ENCODE measurements at regions not wholly inside any gene's neighbourhood (a gene's known extent, or its start where the extent isn't known, plus 50 kb on each side); places are given as distances from the start of the nearest gene placed in this dataset.
A peak's percentile ranks its signal among the peaks of the same experiment; 100 is the strongest.

GRCh38 chr10:20606985-20607384 is 290.1 kb downstream of the NEBL start:
- DNase-seq (ENCODE audit: low spot score in 2 of 2): no peak
- no peaks in the 10 kb centered on the region for H3K4me1 ChIP-seq

GRCh38 chr10:20601941-20602461 is 295.1 kb downstream of the NEBL start:
- intact Hi-C loops (cut with DNase I): no loop called here
- DNase-seq (ENCODE audit: low spot score in 2 of 2): no peak

More at GRCh38 chr10:20606985-20607384, 290.1 kb downstream of the NEBL start:
- Histone ChIP-seq H3K36me3 (no peaks in the 10 kb centered on the region), H3K9me3 (no peaks in the 10 kb centered on the region), H3K4me3 (no peak overlapping the region), H3K27me3 (no peaks in the 10 kb centered on the region), H3K27ac (no peak overlapping the region)
- intact Hi-C loops (cut with DNase I): no loop called here
- TF ChIP-seq CTCF (IDR thresholded peaks at IDR 0.05): no peak

GRCh38 chr10:20598590-20598989 is 298.5 kb downstream of the NEBL start:
- intact Hi-C loops (cut with DNase I): loop anchor here (10.0 kb wide), 1 partner anchor 106 kb away; no protein-coding TSS in a partner anchor
- Histone ChIP-seq H3K9me3 (no peaks in the 10 kb centered on the region), H3K4me1 (peaks cover 5% of the 10 kb centered on the region in 2 donors), H3K4me3 (no peak overlapping the region), H3K27me3 (no peaks in the 10 kb centered on the region), H3K27ac (no peak overlapping the region), H3K36me3 (no peaks in the 10 kb centered on the region)
- no peak for TF ChIP-seq CTCF (IDR thresholded peaks at IDR 0.05)
- peak; percentile 48 to 85 for DNase-seq (ENCODE audit: low spot score in 2 of 2)

More at GRCh38 chr10:20601941-20602461, 295.1 kb downstream of the NEBL start:
- H3K9me3 ChIP-seq: no peaks in the 10 kb centered on the region
- no peak overlapping the region for H3K27ac ChIP-seq
- TF ChIP-seq CTCF (IDR thresholded peaks at IDR 0.05): no peak
- H3K4me1 ChIP-seq: peaks cover under 1 to 5% of the 10 kb centered on the region in 2 donors
- no peaks in the 10 kb centered on the region for H3K36me3 ChIP-seq
- no peak overlapping the region for H3K4me3 ChIP-seq
- H3K27me3 ChIP-seq: no peaks in the 10 kb centered on the region

- no peaks in the 10 kb centered on the region for H3K9me3 ChIP-seq
- intact Hi-C loops (cut with DNase I): loop anchor here (10.0 kb wide), 1 partner anchor 108 kb away; no protein-coding TSS in a partner anchor
- H3K27ac ChIP-seq: peak overlapping the region in 1 of 2 donors; percentile 11
- no peaks in the 10 kb centered on the region for H3K36me3 ChIP-seq
- TF ChIP-seq CTCF (IDR thresholded peaks at IDR 0.05): no peak
- H3K27me3 ChIP-seq: no peaks in the 10 kb centered on the region
- no peak overlapping the region for H3K4me3 ChIP-seq
- DNase-seq (ENCODE audit: low spot score in 2 of 2): no peak
- H3K4me1 ChIP-seq: peaks cover 5% of the 10 kb centered on the region in 2 donors
Observed at GRCh38 chr10:20596911-20597310, 300.2 kb downstream of the NEBL start.

GRCh38 chr10:20596065-20596755 is 300.9 kb downstream of the NEBL start:
- TF ChIP-seq CTCF (IDR thresholded peaks at IDR 0.05): no peak
- Histone ChIP-seq H3K27ac (peak overlapping the region in 1 of 2 donors; percentile 11), H3K9me3 (no peaks in the 10 kb centered on the region), H3K36me3 (no peaks in the 10 kb centered on the region), H3K4me1 (peaks cover 5% of the 10 kb centered on the region in 2 donors), H3K27me3 (no peaks in the 10 kb centered on the region), H3K4me3 (no peak overlapping the region)
- intact Hi-C loops (cut with DNase I): loop anchor here (10.0 kb wide), 1 partner anchor 109 kb away; no protein-coding TSS in a partner anchor
- no peak for DNase-seq (ENCODE audit: low spot score in 2 of 2)
